HEK293 (cell line): ENCODE measurements at regions not wholly inside any gene's neighbourhood (a gene's known extent, or its start where the extent isn't known, plus 50 kb on each side); places are given as distances from the start of the nearest gene placed in this dataset.

Experiments
- BCL11A ChIP-seq: fragments of 450-650 bp; formaldehyde crosslinking; IDR thresholded peaks from 2 replicates; pipeline ENCODE4 v1.5.1; 2016; ENCODE audit warnings: low read depth, missing biosample characterization, missing genetic modification characterization
- YY1 ChIP-seq: fragments of 450-650 bp; formaldehyde crosslinking; IDR thresholded peaks from 2 replicates; pipeline ENCODE4 v1.5.1; 2018; ENCODE audit warnings: missing biosample characterization, missing genetic modification characterization
- ZNF169 ChIP-seq: fragments of 450-650 bp; formaldehyde crosslinking; IDR thresholded peaks from 2 replicates; pipeline ENCODE4 v1.5.1; 2016; ENCODE audit warnings: missing biosample characterization, missing genetic modification characterization
- ZNF830 ChIP-seq: fragments of 450-650 bp; IDR thresholded peaks from 2 replicates; pipeline ENCODE4 v1.5.0; 2018; ENCODE audit warnings: missing biosample characterization, missing genetic modification characterization, low read depth, mild to moderate bottlenecking, moderate library complexity
- TF ChIP-seq, protein P1 (sequence below): fragments of 450-650 bp; formaldehyde crosslinking; IDR thresholded peaks from 2 replicates; pipeline ENCODE4 v1.5.1; 2016; ENCODE audit warnings: missing biosample characterization, missing genetic modification characterization
- TF ChIP-seq, protein P2 (sequence below): fragments of 450-650 bp; formaldehyde crosslinking; conservative IDR thresholded peaks from 2 replicates; pipeline ENCODE4 v1.5.1; 2016; ENCODE audit warnings: low read depth, missing biosample characterization, missing genetic modification characterization

DNA sequence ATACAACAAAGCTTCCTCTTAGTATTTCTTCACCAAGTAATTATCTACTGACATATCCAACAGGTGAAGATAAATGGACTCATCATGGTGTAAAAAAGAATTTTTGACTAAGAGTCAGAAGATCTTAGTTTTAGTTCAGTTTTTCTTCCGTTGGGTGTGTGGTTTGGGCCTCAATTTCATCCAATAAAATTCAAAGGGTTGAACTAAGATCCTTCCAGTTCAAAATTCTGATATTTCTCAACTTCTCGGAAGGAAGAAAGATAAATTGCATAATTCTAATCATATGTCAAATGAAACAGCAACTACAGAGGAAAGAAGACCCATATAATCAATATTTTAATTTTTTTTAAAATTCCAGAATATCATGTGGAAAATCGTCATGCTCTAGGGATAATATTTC, 192.7 kb downstream of the SPRY1 start:
- TF ChIP-seq, protein P1, sequence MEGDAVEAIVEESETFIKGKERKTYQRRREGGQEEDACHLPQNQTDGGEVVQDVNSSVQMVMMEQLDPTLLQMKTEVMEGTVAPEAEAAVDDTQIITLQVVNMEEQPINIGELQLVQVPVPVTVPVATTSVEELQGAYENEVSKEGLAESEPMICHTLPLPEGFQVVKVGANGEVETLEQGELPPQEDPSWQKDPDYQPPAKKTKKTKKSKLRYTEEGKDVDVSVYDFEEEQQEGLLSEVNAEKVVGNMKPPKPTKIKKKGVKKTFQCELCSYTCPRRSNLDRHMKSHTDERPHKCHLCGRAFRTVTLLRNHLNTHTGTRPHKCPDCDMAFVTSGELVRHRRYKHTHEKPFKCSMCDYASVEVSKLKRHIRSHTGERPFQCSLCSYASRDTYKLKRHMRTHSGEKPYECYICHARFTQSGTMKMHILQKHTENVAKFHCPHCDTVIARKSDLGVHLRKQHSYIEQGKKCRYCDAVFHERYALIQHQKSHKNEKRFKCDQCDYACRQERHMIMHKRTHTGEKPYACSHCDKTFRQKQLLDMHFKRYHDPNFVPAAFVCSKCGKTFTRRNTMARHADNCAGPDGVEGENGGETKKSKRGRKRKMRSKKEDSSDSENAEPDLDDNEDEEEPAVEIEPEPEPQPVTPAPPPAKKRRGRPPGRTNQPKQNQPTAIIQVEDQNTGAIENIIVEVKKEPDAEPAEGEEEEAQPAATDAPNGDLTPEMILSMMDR (tag by site-specific recombination): no peak
- TF ChIP-seq YY1 (no peak), ZNF830 (tag by site-specific recombination) (no peak), ZNF169 (tag by site-specific recombination) (no peak), BCL11A (tag by site-specific recombination) (no peak)
- TF ChIP-seq, protein P2, sequence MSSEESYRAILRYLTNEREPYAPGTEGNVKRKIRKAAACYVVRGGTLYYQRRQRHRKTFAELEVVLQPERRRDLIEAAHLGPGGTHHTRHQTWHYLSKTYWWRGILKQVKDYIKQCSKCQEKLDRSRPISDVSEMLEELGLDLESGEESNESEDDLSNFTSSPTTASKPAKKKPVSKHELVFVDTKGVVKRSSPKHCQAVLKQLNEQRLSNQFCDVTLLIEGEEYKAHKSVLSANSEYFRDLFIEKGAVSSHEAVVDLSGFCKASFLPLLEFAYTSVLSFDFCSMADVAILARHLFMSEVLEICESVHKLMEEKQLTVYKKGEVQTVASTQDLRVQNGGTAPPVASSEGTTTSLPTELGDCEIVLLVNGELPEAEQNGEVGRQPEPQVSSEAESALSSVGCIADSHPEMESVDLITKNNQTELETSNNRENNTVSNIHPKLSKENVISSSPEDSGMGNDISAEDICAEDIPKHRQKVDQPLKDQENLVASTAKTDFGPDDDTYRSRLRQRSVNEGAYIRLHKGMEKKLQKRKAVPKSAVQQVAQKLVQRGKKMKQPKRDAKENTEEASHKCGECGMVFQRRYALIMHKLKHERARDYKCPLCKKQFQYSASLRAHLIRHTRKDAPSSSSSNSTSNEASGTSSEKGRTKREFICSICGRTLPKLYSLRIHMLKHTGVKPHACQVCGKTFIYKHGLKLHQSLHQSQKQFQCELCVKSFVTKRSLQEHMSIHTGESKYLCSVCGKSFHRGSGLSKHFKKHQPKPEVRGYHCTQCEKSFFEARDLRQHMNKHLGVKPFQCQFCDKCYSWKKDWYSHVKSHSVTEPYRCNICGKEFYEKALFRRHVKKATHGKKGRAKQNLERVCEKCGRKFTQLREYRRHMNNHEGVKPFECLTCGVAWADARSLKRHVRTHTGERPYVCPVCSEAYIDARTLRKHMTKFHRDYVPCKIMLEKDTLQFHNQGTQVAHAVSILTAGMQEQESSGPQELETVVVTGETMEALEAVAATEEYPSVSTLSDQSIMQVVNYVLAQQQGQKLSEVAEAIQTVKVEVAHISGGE: no peak
